HCT116 (cell line): ENCODE measurements at regions not wholly inside any gene's neighbourhood (a gene's known extent, or its start where the extent isn't known, plus 50 kb on each side); places are given as distances from the start of the nearest gene placed in this dataset.

Experiments
- ATAC-seq: fragments of 200-7000 bp; cut with Tn5 transposase; 2 replicates; pipeline ENCODE4 v1.9.1; 2020; ENCODE audit warnings: mild to moderate bottlenecking, moderate library complexity
- BruUV-seq: library from RNA; stranded (reverse); fragments of 400-500 nt; replicated peaks from 2 replicates; lab custom pipeline; 2021; lab: Mats Ljungman, UMichigan
- CTCF ChIA-PET: fragments of 300-600 bp; sonication (Branson Sonifier 250); formaldehyde crosslinking; loops from one replicate; lab custom pipeline; 2021; ENCODE audit warnings: antibody characterized with exemption; lab: Charles Lee
- POLR2A ChIA-PET: fragments of 300-600, 350-600 bp; sonication (Branson Sonifier 250); formaldehyde crosslinking; loops from one replicate; lab custom pipeline; 2021; ENCODE audit warnings: antibody characterized with exemption; lab: Charles Lee
- RAD21 ChIA-PET, 2 experiments: fragments of 300-600 bp; sonication (Branson Sonifier 250); formaldehyde crosslinking; loops; one replicate each; lab custom pipeline; 2023; ENCODE audit warnings: low total read pairs in 2 of 2; ENCODE audit not compliant: uncharacterized antibody in 2 of 2, unreplicated experiment in 2 of 2, low non-redundant PET in 1 of 2; lab: Charles Lee
- DNase-seq: peaks from one replicate; pipeline ENCODE4 v3.0.0-alpha.2; 2010; ENCODE audit warnings: low read depth, low spot score
- H2AFZ ChIP-seq: fragments of 200-600 bp; shearing (Covaris generic), sonication (generic); 2 replicates; pipeline ENCODE4 v1.6.1; 2017; ENCODE audit warnings: low read depth, mixed run types, mixed read lengths, antibody characterized with exemption, low read length; ENCODE audit not compliant: poor library complexity, severe bottlenecking
- H3K27ac ChIP-seq: 2 replicates; pipeline ENCODE4 v1.5.1; 2012; ENCODE audit warnings: low read depth, low read length
- H3K27me3 ChIP-seq: fragments of 200-600 bp; sonication (generic); 2 replicates; pipeline ENCODE4 v1.6.1; 2016; ENCODE audit warnings: mixed run types, low read length, mixed read lengths; ENCODE audit not compliant: insufficient read depth
- H3K36me3 ChIP-seq, 2 experiments: fragments of 200-500 bp in 1 of 2; fragments of 200-600 bp in 1 of 2; sonication (Bioruptor generic) in 1 of 2; sonication (generic) in 1 of 2; 2 replicates each; pipeline versions ENCODE4 v1.5.1 to v1.6.1; 2014 to 2016; ENCODE audit warnings: low read length in 2 of 2, inconsistent platforms in 1 of 2, mixed read lengths in 1 of 2, mixed run types in 1 of 2; ENCODE audit not compliant: insufficient read depth in 2 of 2, control insufficient read depth in 1 of 2
- H3K4me1 ChIP-seq, 2 experiments: fragments of 200-600 bp in 1 of 2; sonication (generic) in 1 of 2; 2 replicates each; pipeline versions ENCODE4 v1.5.1 to v1.6.1; 2012 to 2017; ENCODE audit warnings: low read length in 2 of 2, inconsistent platforms in 1 of 2, mild to moderate bottlenecking in 1 of 2, mixed read lengths in 1 of 2, mixed run types in 1 of 2, moderate library complexity in 1 of 2; ENCODE audit not compliant: insufficient read depth in 2 of 2, control insufficient read depth in 1 of 2
- H3K4me2 ChIP-seq: fragments of 200-600 bp; sonication (generic); 2 replicates; pipeline ENCODE4 v1.6.1; 2017; ENCODE audit warnings: mixed run types, low read length, mixed read lengths
- H3K4me3 ChIP-seq, 2 experiments: fragments of 200-600 bp in 1 of 2; sonication (generic) in 1 of 2; replicated peaks in 1 of 2; 2 replicates each; pipeline ENCODE4 v1.5.1; 2011 to 2016; ENCODE audit warnings: low read length in 2 of 2, control low read depth in 1 of 2, low read depth in 1 of 2, mild to moderate bottlenecking in 1 of 2, mixed read lengths in 1 of 2, mixed run types in 1 of 2
- H3K79me2 ChIP-seq: fragments of 200-600 bp; sonication (generic); 2 replicates; pipeline ENCODE4 v1.6.1; 2017; ENCODE audit warnings: mild to moderate bottlenecking, mixed run types, low read length, moderate library complexity, mixed read lengths; ENCODE audit not compliant: insufficient read depth
- H3K9ac ChIP-seq: fragments of 200-600 bp; sonication (generic); 2 replicates; pipeline ENCODE4 v1.6.1; 2016; ENCODE audit warnings: low read length, mixed read lengths
- H3K9me2 ChIP-seq: fragments of 200-600 bp; sonication (generic), shearing (Covaris generic); 2 replicates; pipeline ENCODE4 v1.6.1; 2017; ENCODE audit warnings: mixed run types, mild to moderate bottlenecking, moderate library complexity; ENCODE audit not compliant: insufficient read depth
- H3K9me3 ChIP-seq, 2 experiments: fragments of 200-500 bp in 1 of 2; fragments of 200-600 bp in 1 of 2; sonication (Bioruptor generic) in 1 of 2; sonication (generic) in 1 of 2; 2 replicates each; pipeline ENCODE4 v1.6.1; 2014 to 2017; ENCODE audit warnings: low read length in 2 of 2, mixed read lengths in 2 of 2, inconsistent platforms in 1 of 2, low read depth in 1 of 2, mild to moderate bottlenecking in 1 of 2, mixed run types in 1 of 2, moderate library complexity in 1 of 2; ENCODE audit not compliant: control insufficient read depth in 1 of 2, insufficient read depth in 1 of 2
- H4K20me1 ChIP-seq: fragments of 200-600 bp; sonication (generic), shearing (Covaris generic); 2 replicates; pipeline ENCODE4 v1.6.1; 2017; ENCODE audit warnings: mixed run types, mild to moderate bottlenecking, moderate library complexity; ENCODE audit not compliant: insufficient read depth
- CEBPB ChIP-seq: IDR thresholded peaks from 2 replicates; pipeline ENCODE4 v1.6.1; 2012; ENCODE audit warnings: low read depth
- EGR1 ChIP-seq: IDR thresholded peaks from 2 replicates; pipeline ENCODE4 v1.6.1; 2012; ENCODE audit warnings: low read depth
- ELF1 ChIP-seq: IDR thresholded peaks from 2 replicates; pipeline ENCODE4 v1.6.1; 2012; ENCODE audit warnings: low read depth, borderline replicate concordance
- EZH2 ChIP-seq: fragments of 200-600 bp; sonication (generic); IDR thresholded peaks from 2 replicates; pipeline ENCODE4 v1.6.1; 2017; ENCODE audit warnings: antibody characterized with exemption, mixed run types
- EZH2phosphoT487 ChIP-seq: fragments of 200-600 bp; IDR thresholded peaks from 2 replicates; pipeline ENCODE4 v1.6.1; 2018; ENCODE audit warnings: antibody characterized with exemption, borderline replicate concordance
- RAD21 ChIP-seq: IDR thresholded peaks from 2 replicates; pipeline ENCODE4 v1.6.1; 2012; ENCODE audit warnings: low read depth, mild to moderate bottlenecking
- SIN3A ChIP-seq: IDR thresholded peaks from 2 replicates; pipeline ENCODE4 v1.6.1; 2012; ENCODE audit warnings: low read depth
- TCF7L2 ChIP-seq: IDR thresholded peaks from 2 replicates; pipeline ENCODE4 v1.7.0; 2011; ENCODE audit warnings: borderline replicate concordance, inconsistent platforms; ENCODE audit not compliant: insufficient read depth, insufficient read length; ENCODE audit errors: extremely low read depth
- intact Hi-C: fragments of 100-400 bp; cut with micrococcal nuclease; formaldehyde crosslinking; loops from 2 replicates; pipeline ENCODE4 v1.10.0; 2022
- TF ChIP-seq, protein P1 (sequence below): IDR thresholded peaks from 2 replicates; pipeline ENCODE4 v1.6.1; 2012
- TF ChIP-seq, protein P2 (sequence below), 3 experiments: fragments of 200-600 bp in 1 of 3; sonication (generic) in 1 of 3; IDR thresholded peaks in 2 of 3; conservative IDR thresholded peaks in 1 of 3; 2 replicates each; pipeline ENCODE4 v1.5.1; 2012 to 2017; ENCODE audit warnings: low read depth in 2 of 3, low read length in 2 of 3, antibody characterized with exemption in 1 of 3, borderline replicate concordance in 1 of 3, control low read depth in 1 of 3, mild to moderate bottlenecking in 1 of 3, mixed read lengths in 1 of 3, mixed run types in 1 of 3, moderate library complexity in 1 of 3; ENCODE audit not compliant: insufficient read depth in 1 of 3
- TF ChIP-seq, protein P3 (sequence below): IDR thresholded peaks from 2 replicates; pipeline ENCODE4 v1.6.1; 2012; ENCODE audit warnings: low read depth

DNA sequence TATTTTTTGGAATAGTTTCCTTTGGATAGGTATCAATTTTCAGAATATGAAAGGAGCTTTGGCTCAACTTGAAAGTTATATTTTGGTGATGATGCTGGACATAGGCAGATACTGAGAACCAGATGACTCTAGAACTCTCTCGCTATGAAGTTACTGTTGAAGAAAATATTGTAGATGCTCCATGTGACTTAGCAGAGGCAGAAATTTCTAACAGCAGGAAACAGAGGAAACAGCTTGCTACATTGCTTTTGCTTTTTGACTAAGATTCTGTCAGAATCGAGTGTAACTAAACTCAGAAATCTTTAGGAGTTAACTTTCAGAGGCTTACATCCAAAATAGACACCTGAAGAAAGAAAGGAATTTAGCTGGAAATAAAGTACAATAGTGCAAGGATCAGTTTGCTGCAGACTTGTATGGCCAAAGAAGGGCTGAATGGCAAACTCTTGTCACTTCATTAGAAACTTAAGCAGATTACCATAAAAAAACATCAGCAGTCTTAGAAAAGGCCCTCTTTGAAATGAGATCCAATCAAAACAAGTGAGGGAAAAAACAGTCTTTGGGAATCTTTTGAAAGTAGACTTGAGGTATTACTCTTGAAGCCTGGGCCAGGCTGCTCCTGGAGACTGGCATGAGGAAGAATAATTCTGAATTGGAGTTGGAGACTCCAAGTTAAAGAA, 911.8 kb downstream of the FSCB start:
- H3K4me3 ChIP-seq: no peak overlapping the region
- intact Hi-C loops: no loop called here
- H3K4me2 ChIP-seq: no peak overlapping the region
- no peaks in the 10 kb centered on the region for H3K9me2 ChIP-seq
- ATAC-seq (no peak), DNase-seq (no peak)
- no peaks in the 10 kb centered on the region for H3K27me3 ChIP-seq
- CTCF ChIA-PET: no interaction called here
- H3K36me3 ChIP-seq: no peaks in the 10 kb centered on the region
- H3K9ac ChIP-seq: no peak overlapping the region
- no peak overlapping the region for H2AFZ ChIP-seq
- H3K79me2 ChIP-seq: no peaks in the 10 kb centered on the region
- POLR2A ChIA-PET: no interaction called here
- H4K20me1 ChIP-seq: no peaks in the 10 kb centered on the region
- no peak for TF ChIP-seq CEBPB
- no peak for TF ChIP-seq EZH2
- no peak for TF ChIP-seq RAD21
- TF ChIP-seq SIN3A: no peak
- no peak for TF ChIP-seq TCF7L2
- TF ChIP-seq, protein P1, sequence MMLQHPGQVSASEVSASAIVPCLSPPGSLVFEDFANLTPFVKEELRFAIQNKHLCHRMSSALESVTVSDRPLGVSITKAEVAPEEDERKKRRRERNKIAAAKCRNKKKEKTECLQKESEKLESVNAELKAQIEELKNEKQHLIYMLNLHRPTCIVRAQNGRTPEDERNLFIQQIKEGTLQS: no peak
- TF ChIP-seq, protein P2, sequence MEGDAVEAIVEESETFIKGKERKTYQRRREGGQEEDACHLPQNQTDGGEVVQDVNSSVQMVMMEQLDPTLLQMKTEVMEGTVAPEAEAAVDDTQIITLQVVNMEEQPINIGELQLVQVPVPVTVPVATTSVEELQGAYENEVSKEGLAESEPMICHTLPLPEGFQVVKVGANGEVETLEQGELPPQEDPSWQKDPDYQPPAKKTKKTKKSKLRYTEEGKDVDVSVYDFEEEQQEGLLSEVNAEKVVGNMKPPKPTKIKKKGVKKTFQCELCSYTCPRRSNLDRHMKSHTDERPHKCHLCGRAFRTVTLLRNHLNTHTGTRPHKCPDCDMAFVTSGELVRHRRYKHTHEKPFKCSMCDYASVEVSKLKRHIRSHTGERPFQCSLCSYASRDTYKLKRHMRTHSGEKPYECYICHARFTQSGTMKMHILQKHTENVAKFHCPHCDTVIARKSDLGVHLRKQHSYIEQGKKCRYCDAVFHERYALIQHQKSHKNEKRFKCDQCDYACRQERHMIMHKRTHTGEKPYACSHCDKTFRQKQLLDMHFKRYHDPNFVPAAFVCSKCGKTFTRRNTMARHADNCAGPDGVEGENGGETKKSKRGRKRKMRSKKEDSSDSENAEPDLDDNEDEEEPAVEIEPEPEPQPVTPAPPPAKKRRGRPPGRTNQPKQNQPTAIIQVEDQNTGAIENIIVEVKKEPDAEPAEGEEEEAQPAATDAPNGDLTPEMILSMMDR (IDR thresholded peaks at IDR 0.05 in 2 of 3, conservative IDR thresholded peaks at IDR 0.05 in 1 of 3; ENCODE audit: borderline replicate concordance in 1 of 3, insufficient read depth in 1 of 3, low read depth in 2 of 3, low read length in 2 of 3): no peak
- TF ChIP-seq, protein P3, sequence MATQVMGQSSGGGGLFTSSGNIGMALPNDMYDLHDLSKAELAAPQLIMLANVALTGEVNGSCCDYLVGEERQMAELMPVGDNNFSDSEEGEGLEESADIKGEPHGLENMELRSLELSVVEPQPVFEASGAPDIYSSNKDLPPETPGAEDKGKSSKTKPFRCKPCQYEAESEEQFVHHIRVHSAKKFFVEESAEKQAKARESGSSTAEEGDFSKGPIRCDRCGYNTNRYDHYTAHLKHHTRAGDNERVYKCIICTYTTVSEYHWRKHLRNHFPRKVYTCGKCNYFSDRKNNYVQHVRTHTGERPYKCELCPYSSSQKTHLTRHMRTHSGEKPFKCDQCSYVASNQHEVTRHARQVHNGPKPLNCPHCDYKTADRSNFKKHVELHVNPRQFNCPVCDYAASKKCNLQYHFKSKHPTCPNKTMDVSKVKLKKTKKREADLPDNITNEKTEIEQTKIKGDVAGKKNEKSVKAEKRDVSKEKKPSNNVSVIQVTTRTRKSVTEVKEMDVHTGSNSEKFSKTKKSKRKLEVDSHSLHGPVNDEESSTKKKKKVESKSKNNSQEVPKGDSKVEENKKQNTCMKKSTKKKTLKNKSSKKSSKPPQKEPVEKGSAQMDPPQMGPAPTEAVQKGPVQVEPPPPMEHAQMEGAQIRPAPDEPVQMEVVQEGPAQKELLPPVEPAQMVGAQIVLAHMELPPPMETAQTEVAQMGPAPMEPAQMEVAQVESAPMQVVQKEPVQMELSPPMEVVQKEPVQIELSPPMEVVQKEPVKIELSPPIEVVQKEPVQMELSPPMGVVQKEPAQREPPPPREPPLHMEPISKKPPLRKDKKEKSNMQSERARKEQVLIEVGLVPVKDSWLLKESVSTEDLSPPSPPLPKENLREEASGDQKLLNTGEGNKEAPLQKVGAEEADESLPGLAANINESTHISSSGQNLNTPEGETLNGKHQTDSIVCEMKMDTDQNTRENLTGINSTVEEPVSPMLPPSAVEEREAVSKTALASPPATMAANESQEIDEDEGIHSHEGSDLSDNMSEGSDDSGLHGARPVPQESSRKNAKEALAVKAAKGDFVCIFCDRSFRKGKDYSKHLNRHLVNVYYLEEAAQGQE: no peak
- TF ChIP-seq EZH2phosphoT487: no peak
- no peak for TF ChIP-seq EGR1
- TF ChIP-seq ELF1: no peak
- TF ChIP-seq, all 23 proteins: peak for 0
- no TSS peak for BruUV-seq
- Histone ChIP-seq H3K9me3 (no peaks in the 10 kb centered on the region), H3K4me1 (no peaks in the 10 kb centered on the region), H3K27ac (no peak overlapping the region)
- RAD21 ChIA-PET: no interaction called here
